ENCODE measurements at regions not wholly inside any gene's neighbourhood (a gene's known extent, or its start where the extent isn't known, plus 50 kb on each side); places are given as distances from the start of the nearest gene placed in this dataset.

- TF ChIP-seq CTCF (IDR thresholded peaks at IDR 0.05; ENCODE audit: poor library complexity) (no peak), EZH2 (IDR thresholded peaks at IDR 0.05; ENCODE audit: borderline replicate concordance) (no peak)
Observed at GRCh38 chr15:38085114-38085513, 150.7 kb downstream of the TMCO5A start.
